Vagina (tissue), 2 donors: ENCODE measurements at regions not wholly inside any gene's neighbourhood (a gene's known extent, or its start where the extent isn't known, plus 50 kb on each side); places are given as distances from the start of the nearest gene placed in this dataset.

Experiments
- CTCF ChIP-seq, 3 experiments: fragments of 450-650 bp in 2 of 3; fragments of 200-600 bp in 1 of 3; sonication (generic) in 1 of 3; IDR thresholded peaks; one replicate each; pipeline ENCODE4 v1.5.1; 2017 to 2019; ENCODE audit warnings: antibody characterized with exemption in 3 of 3, mild to moderate bottlenecking in 2 of 3, moderate library complexity in 2 of 3
- POLR2A ChIP-seq, 2 donors: fragments of 450-650 bp; IDR thresholded peaks; one replicate each; pipeline ENCODE4 v1.6.1; 2017; ENCODE audit warnings: antibody characterized with exemption in 2 of 2, mild to moderate bottlenecking in 2 of 2, moderate library complexity in 2 of 2

DNA sequence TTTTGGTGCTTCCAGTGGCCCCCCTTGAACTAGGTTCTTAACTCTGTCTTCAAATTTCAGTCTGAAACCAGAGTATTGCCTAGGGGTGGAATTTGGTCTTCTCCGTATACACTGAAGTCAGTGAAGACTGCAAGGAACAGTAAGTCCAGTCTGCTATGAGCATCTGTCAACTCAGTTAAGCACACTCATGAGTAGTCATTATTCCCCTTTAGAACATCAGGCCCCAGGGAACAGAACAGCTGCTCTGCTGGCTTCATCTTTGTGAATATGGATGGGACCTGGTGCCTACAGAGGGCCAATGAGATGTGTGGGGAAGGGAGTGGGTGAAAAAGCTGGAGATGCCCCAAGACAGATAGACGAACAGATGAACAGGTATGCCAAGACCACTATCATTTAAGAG lies 85.2 kb upstream of the PRR23C start:
- TF ChIP-seq CTCF (IDR thresholded peaks at IDR 0.05) (no peak), POLR2A (IDR thresholded peaks at IDR 0.05) (no peak)
